Mammary epithelial cell (primary cell): ENCODE measurements at regions not wholly inside any gene's neighbourhood (a gene's known extent, or its start where the extent isn't known, plus 50 kb on each side); places are given as distances from the start of the nearest gene placed in this dataset.
A peak's percentile ranks its signal among the peaks of the same experiment; 100 is the strongest.

Experiments used
- EZH2 ChIP-seq: IDR thresholded peaks from 2 replicates; pipeline ENCODE4 v1.6.1; 2012; ENCODE audit warnings: low read length, inconsistent platforms, borderline replicate concordance
- TF ChIP-seq, protein P1 (sequence below), 2 donors: IDR thresholded peaks in 1 of 2; conservative IDR thresholded peaks in 1 of 2; 2 replicates each; pipeline ENCODE4 v1.5.1; 2011 to 2012; ENCODE audit warnings: inconsistent platforms in 2 of 2, low read length in 2 of 2, mild to moderate bottlenecking in 2 of 2, control low read depth in 1 of 2, low read depth in 1 of 2; ENCODE audit not compliant: insufficient read depth in 1 of 2; ENCODE audit errors: extremely low read depth in 1 of 2

DNA sequence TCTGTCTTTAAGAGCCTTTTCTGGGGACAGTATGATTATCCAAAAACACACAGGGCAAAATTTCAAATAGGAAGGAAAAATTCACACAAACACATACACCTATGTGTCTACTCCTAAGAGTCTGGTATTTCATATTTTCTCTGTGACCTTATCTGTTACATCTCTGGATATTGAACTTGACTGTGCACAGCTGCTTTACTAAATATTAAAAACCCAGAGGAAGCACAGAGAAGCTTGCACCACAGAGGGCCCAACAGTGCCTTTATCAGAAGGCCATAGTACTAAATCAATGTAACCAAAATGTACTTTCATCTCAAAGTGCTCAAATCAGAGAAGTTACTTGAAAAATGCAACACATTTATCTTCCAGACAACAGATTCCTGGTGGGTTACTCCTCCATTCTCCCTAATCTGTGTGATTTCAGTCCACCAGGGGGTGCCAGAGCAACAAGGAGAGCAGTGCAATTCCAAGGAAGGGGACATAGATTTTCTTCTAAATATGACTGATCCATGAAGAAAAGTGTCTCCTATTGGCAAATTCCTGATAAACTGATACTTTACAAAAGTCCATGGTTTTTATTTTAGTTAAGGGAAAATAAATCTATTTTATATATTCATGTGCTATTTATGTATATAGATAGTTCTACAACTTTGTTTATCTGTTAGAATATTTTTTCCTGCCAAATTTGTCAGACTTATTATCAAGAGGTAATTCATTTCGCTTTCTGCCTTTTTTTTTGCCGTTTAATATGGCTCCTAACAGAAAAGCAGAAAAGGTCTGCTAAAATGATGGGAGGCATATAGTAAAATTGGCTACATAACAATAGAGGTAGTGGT is 617.6 kb downstream of the LRFN5 start:
- TF ChIP-seq, protein P1, sequence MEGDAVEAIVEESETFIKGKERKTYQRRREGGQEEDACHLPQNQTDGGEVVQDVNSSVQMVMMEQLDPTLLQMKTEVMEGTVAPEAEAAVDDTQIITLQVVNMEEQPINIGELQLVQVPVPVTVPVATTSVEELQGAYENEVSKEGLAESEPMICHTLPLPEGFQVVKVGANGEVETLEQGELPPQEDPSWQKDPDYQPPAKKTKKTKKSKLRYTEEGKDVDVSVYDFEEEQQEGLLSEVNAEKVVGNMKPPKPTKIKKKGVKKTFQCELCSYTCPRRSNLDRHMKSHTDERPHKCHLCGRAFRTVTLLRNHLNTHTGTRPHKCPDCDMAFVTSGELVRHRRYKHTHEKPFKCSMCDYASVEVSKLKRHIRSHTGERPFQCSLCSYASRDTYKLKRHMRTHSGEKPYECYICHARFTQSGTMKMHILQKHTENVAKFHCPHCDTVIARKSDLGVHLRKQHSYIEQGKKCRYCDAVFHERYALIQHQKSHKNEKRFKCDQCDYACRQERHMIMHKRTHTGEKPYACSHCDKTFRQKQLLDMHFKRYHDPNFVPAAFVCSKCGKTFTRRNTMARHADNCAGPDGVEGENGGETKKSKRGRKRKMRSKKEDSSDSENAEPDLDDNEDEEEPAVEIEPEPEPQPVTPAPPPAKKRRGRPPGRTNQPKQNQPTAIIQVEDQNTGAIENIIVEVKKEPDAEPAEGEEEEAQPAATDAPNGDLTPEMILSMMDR (conservative IDR thresholded peaks at IDR 0.05 in 1 of 2, IDR thresholded peaks at IDR 0.05 in 1 of 2; ENCODE audit: extremely low read depth in 1 of 2, insufficient read depth in 1 of 2, low read depth in 1 of 2, low read length in 2 of 2): peak; percentile 79 to 83
- TF ChIP-seq EZH2: no peak
